ENCODE measurements at regions not wholly inside any gene's neighbourhood (a gene's known extent, or its start where the extent isn't known, plus 50 kb on each side); places are given as distances from the start of the nearest gene placed in this dataset.

GRCh38 chr10:6635784-6636183, 55.7 kb upstream of the PRKCQ start:
- H4K91ac ChIP-seq (ENCODE audit: insufficient read length, low read depth, low read length) = no peak overlapping the region
- DNase-seq = no peak
- H3K9me3 Mint-ChIP-seq = peaks cover 0 to 12% of the 10 kb centered on the region in 2 experiments; a peak in 3 of 5 replicates

More at GRCh38 chr10:6635784-6636183, 55.7 kb upstream of the PRKCQ start:
- H3K27ac ChIP-seq (ENCODE audit: insufficient read length, low read depth, low read length) = no peak overlapping the region
- peaks cover 2% of the 10 kb centered on the region for H3K27me3 Mint-ChIP-seq (ENCODE audit: low read depth)
- no peak overlapping the region for H3K27ac Mint-ChIP-seq
- no peak overlapping the region for H4K5ac ChIP-seq (ENCODE audit: insufficient read length, low read depth, low read length)
- H3K4me1 ChIP-seq (ENCODE audit: insufficient read depth, low read length) = no peaks in the 10 kb centered on the region
- H2BK12ac ChIP-seq (ENCODE audit: insufficient read length, low read depth, low read length) = no peak overlapping the region
- no peak overlapping the region for H3K9ac ChIP-seq (ENCODE audit: extremely low read depth, insufficient read length, low read length)
- no peak overlapping the region for H3K56ac ChIP-seq (ENCODE audit: insufficient read length, low read depth, low read length)
- no peak overlapping the region for H3K4me3 Mint-ChIP-seq
- H2BK20ac ChIP-seq (ENCODE audit: low read depth, low read length, poor library complexity, severe bottlenecking) = no peak overlapping the region
- no peak overlapping the region for H3K18ac ChIP-seq (ENCODE audit: insufficient read length, low read depth, low read length)
- H3K4ac ChIP-seq (ENCODE audit: low read depth, low read length) = no peak overlapping the region
- H3K9me3 ChIP-seq (ENCODE audit: control insufficient read depth, low read depth, low read length) = no peaks in the 10 kb centered on the region
- no peak overlapping the region for H2BK5ac ChIP-seq (ENCODE audit: insufficient read length, low read length)
- H4K8ac ChIP-seq (replicated peaks; ENCODE audit: insufficient read length, low read depth, low read length) = no peak overlapping the region
- no peak overlapping the region for H2AK5ac ChIP-seq (ENCODE audit: insufficient read length, low read length)
- peaks cover 15 to 19% of the 10 kb centered on the region in 2 experiments for H3K4me1 Mint-ChIP-seq
- H3K14ac ChIP-seq (ENCODE audit: insufficient read depth, low read length) = no peak overlapping the region
- H2BK15ac ChIP-seq (ENCODE audit: low read depth, low read length) = no peak overlapping the region
- peaks cover 0 to 14% (median 0%) of the 10 kb centered on the region in 3 experiments; a peak in 2 of 7 replicates for H3K36me3 Mint-ChIP-seq (ENCODE audit: insufficient read depth in 1 of 3, low read depth in 3 of 3)
- no peaks in the 10 kb centered on the region for H3K79me2 ChIP-seq (ENCODE audit: insufficient read depth, low read length)
- H4K20me1 ChIP-seq (ENCODE audit: control insufficient read depth, insufficient read depth, insufficient read length) = no peaks in the 10 kb centered on the region
- H3K23ac ChIP-seq (ENCODE audit: insufficient read length, low read depth, low read length) = no peak overlapping the region
- TF ChIP-seq, protein P1, sequence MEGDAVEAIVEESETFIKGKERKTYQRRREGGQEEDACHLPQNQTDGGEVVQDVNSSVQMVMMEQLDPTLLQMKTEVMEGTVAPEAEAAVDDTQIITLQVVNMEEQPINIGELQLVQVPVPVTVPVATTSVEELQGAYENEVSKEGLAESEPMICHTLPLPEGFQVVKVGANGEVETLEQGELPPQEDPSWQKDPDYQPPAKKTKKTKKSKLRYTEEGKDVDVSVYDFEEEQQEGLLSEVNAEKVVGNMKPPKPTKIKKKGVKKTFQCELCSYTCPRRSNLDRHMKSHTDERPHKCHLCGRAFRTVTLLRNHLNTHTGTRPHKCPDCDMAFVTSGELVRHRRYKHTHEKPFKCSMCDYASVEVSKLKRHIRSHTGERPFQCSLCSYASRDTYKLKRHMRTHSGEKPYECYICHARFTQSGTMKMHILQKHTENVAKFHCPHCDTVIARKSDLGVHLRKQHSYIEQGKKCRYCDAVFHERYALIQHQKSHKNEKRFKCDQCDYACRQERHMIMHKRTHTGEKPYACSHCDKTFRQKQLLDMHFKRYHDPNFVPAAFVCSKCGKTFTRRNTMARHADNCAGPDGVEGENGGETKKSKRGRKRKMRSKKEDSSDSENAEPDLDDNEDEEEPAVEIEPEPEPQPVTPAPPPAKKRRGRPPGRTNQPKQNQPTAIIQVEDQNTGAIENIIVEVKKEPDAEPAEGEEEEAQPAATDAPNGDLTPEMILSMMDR (conservative IDR thresholded peaks at IDR 0.05) = no peak
- no peaks in the 10 kb centered on the region for H3K79me1 ChIP-seq (ENCODE audit: insufficient read depth, low read depth, low read length, poor library complexity, severe bottlenecking)
- H3K23me2 ChIP-seq (ENCODE audit: insufficient read length, low read depth, low read length, poor library complexity, severe bottlenecking) = no peaks in the 10 kb centered on the region
- no peaks in the 10 kb centered on the region for H3K27me3 ChIP-seq (ENCODE audit: insufficient read depth, low read length)
- H2BK120ac ChIP-seq (ENCODE audit: low read depth, low read length, poor library complexity, severe bottlenecking) = no peak overlapping the region
- H3T11ph ChIP-seq (ENCODE audit: low read length) = no peak overlapping the region
- no CpG with 5 or more reads among the region's 2 CpGs for WGBS (ENCODE audit: extremely low coverage, insufficient read length, low lambda C conversion rate)
- H2AFZ ChIP-seq (ENCODE audit: low read length) = no peak overlapping the region
- H3K4me2 ChIP-seq (ENCODE audit: insufficient read depth, insufficient read length, low read length) = no peak overlapping the region

All from H9 (cell line).